Calu3 (cell line): ENCODE measurements at regions not wholly inside any gene's neighbourhood (a gene's known extent, or its start where the extent isn't known, plus 50 kb on each side); places are given as distances from the start of the nearest gene placed in this dataset.

Experiments
- BruUV-seq: library from RNA; stranded (reverse); fragments of 400-500 nt; replicated peaks from 2 replicates; lab custom pipeline; 2021; lab: Mats Ljungman, UMichigan
- CTCF ChIA-PET: fragments of 300-600 bp; sonication (Branson Sonifier 250); formaldehyde crosslinking; loops from one replicate; lab custom pipeline; 2022; ENCODE audit warnings: antibody characterized with exemption; lab: Charles Lee
- DNase-seq: peaks from one replicate; pipeline ENCODE4 v3.0.0; 2022
- H3K27ac Mint-ChIP-seq: one replicate; pipeline ENCODE4 v1.8.0; 2022; ENCODE audit warnings: mixed read lengths; ENCODE audit not compliant: unreplicated experiment
- H3K27me3 Mint-ChIP-seq: one replicate; pipeline ENCODE4 v1.8.0; 2022; ENCODE audit warnings: mixed read lengths; ENCODE audit not compliant: unreplicated experiment
- H3K36me3 Mint-ChIP-seq: one replicate; pipeline ENCODE4 v1.8.0; 2022; ENCODE audit warnings: mild to moderate bottlenecking, moderate library complexity, mixed read lengths; ENCODE audit not compliant: insufficient read depth, unreplicated experiment
- H3K4me1 Mint-ChIP-seq: one replicate; pipeline ENCODE4 v1.8.0; 2022; ENCODE audit warnings: mild to moderate bottlenecking, low read depth, mixed read lengths; ENCODE audit not compliant: unreplicated experiment
- H3K4me3 Mint-ChIP-seq: one replicate; pipeline ENCODE4 v1.8.0; 2022; ENCODE audit warnings: mild to moderate bottlenecking, low read depth, moderate library complexity, mixed read lengths; ENCODE audit not compliant: unreplicated experiment
- H3K9me3 Mint-ChIP-seq: one replicate; pipeline ENCODE4 v1.8.0; 2022; ENCODE audit warnings: low read depth, mixed read lengths; ENCODE audit not compliant: unreplicated experiment
- intact Hi-C: fragments of 100-400 bp; cut with micrococcal nuclease; formaldehyde crosslinking; loops from one replicate; pipeline ENCODE4 v1.10.0; 2022; ENCODE audit not compliant: unreplicated experiment
- TF ChIP-seq, protein P1 (sequence below): fragments of 200-600 bp; IDR thresholded peaks from one replicate; pipeline ENCODE4 v1.8.0; 2022; ENCODE audit warnings: antibody characterized with exemption; ENCODE audit not compliant: unreplicated experiment

DNA sequence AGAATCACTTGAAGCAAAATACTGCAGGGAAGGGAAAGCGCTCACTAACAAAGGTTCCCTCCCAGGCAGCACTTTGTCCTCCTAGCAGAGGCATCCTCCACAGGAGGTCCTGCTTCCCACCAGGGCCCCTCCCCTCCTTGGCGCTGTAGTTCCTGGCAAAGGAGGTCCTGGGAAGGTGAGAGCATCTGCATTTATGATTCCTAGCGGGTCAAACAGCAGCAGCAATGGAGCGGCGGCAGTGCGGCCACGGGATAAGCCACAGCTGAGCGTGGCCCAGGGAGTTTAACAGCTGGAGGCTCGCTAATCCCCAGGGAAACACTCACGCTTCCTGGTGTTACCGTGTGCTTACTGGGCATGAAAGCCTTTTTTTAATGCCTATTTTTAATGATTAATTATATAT is 185.8 kb downstream of the TTLL2 start:
- no peaks in the 10 kb centered on the region for H3K4me1 Mint-ChIP-seq
- H3K4me3 Mint-ChIP-seq = no peak overlapping the region
- H3K27ac Mint-ChIP-seq = no peak overlapping the region
- no peaks in the 10 kb centered on the region for H3K9me3 Mint-ChIP-seq
- CTCF ChIA-PET = no interaction called here
- TF ChIP-seq, protein P1, sequence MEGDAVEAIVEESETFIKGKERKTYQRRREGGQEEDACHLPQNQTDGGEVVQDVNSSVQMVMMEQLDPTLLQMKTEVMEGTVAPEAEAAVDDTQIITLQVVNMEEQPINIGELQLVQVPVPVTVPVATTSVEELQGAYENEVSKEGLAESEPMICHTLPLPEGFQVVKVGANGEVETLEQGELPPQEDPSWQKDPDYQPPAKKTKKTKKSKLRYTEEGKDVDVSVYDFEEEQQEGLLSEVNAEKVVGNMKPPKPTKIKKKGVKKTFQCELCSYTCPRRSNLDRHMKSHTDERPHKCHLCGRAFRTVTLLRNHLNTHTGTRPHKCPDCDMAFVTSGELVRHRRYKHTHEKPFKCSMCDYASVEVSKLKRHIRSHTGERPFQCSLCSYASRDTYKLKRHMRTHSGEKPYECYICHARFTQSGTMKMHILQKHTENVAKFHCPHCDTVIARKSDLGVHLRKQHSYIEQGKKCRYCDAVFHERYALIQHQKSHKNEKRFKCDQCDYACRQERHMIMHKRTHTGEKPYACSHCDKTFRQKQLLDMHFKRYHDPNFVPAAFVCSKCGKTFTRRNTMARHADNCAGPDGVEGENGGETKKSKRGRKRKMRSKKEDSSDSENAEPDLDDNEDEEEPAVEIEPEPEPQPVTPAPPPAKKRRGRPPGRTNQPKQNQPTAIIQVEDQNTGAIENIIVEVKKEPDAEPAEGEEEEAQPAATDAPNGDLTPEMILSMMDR = no peak
- intact Hi-C loops = no loop called here
- no peaks in the 10 kb centered on the region for H3K36me3 Mint-ChIP-seq
- no peak for DNase-seq
- no TSS peak for BruUV-seq
- H3K27me3 Mint-ChIP-seq = peaks cover 42% of the 10 kb centered on the region

DNA sequence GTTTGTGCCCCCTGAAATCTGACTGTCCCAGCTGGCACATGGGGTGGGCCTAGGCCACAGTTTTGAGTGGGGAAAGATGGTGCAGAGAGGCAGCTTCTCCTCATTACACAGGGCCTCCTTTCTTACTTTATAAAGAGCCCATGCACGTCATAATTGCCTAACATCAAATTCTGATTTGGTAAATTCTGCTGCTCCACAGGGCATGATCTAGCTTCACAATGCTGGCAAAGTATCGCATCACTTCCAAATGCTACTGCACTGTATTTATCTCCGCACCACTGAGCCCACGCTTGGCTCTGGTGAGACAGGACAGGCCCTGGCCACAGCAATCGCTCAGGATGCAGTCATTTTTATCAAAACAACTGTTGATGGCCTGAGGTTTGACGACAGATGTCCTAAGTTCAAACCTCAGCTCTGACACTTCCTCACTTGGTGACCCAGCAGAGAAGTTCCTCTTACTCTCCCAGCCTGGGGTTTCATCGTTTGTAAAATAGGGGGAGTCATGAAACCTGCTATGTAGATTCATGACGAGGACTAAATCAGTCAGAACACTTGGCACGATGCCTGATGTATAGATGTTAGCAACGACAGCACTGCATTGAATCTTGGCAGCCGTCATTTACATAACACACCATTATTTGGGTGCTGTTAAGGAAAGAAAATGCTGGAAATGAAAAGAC is 187.9 kb downstream of the TTLL2 start:
- H3K4me1 Mint-ChIP-seq = no peaks in the 10 kb centered on the region
- no peak overlapping the region for H3K4me3 Mint-ChIP-seq
- H3K27me3 Mint-ChIP-seq = peaks cover 42% of the 10 kb centered on the region
- no peak overlapping the region for H3K27ac Mint-ChIP-seq
- intact Hi-C loops = no loop called here
- H3K9me3 Mint-ChIP-seq = no peaks in the 10 kb centered on the region
- TF ChIP-seq, protein P1 = no peak
- no peak for DNase-seq
- no peaks in the 10 kb centered on the region for H3K36me3 Mint-ChIP-seq
- no TSS peak for BruUV-seq
- CTCF ChIA-PET = no interaction called here

DNA sequence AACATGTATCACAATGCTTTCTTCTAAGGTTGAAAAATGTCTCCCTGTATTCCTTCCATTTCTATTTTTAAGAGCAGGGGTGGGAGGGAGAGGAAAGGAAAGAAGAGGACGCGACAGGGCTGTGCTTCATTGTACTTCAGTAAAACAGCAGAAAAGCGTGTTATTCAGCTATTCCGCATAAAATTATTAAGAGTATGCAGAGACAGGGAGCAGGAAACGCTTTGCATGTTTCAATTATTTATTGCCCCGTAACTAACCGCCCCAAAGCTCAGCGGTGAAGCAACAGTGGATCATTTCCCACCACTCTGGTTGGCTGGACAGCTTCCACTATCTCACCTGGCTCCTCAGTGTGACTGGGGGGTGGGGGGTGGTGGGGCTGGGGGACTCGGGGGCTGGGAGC is 188.9 kb downstream of the TTLL2 start:
- CTCF ChIA-PET = interaction anchor here (0.7 kb wide), 1 partner anchor 444 kb away, joined by 4 read pairs; no protein-coding TSS in a partner anchor
- no peak for DNase-seq
- intact Hi-C loops = no loop called here
- TF ChIP-seq, protein P1 = no peak
- no TSS peak for BruUV-seq
- H3K27me3 Mint-ChIP-seq = peaks cover 38% of the 10 kb centered on the region
- H3K9me3 Mint-ChIP-seq = no peaks in the 10 kb centered on the region
- no peak overlapping the region for H3K27ac Mint-ChIP-seq
- no peaks in the 10 kb centered on the region for H3K36me3 Mint-ChIP-seq
- no peaks in the 10 kb centered on the region for H3K4me1 Mint-ChIP-seq
- no peak overlapping the region for H3K4me3 Mint-ChIP-seq

DNA sequence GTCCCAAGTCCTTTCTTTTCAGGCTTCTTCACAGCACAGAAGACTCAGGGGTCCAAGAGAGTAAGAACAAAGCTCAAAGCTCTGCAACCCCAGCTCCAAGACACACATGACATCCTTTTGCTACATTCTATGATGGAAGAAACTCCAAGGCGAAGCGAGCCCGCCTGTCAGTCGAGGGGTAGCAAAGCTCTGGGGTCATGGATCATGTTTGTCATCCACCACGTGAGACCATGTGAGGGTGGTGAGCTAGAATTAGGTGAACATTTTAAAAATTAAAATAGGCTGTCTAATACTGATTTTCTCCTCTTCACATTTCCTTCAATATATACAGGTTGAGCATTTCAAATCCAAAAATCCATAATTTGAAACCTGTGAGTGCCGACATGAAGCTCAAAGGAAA is 189.6 kb downstream of the TTLL2 start:
- no TSS peak for BruUV-seq
- Mint-ChIP-seq H3K4me1 (no peaks in the 10 kb centered on the region), H3K4me3 (no peak overlapping the region), H3K27me3 (peaks cover 31% of the 10 kb centered on the region), H3K27ac (no peak overlapping the region), H3K36me3 (no peaks in the 10 kb centered on the region), H3K9me3 (no peaks in the 10 kb centered on the region)
- TF ChIP-seq, protein P1 = no peak
- CTCF ChIA-PET = no interaction called here
- no peak for DNase-seq
- intact Hi-C loops = no loop called here
